ENCODE measurements at regions not wholly inside any gene's neighbourhood (a gene's known extent, or its start where the extent isn't known, plus 50 kb on each side); places are given as distances from the start of the nearest gene placed in this dataset.
"Not testable (repeated sequence)": the region's sequence is repeated elsewhere in the genome, so short reads cannot be mapped to it uniquely, and the experiment has no call there.

GRCh38 chr1:201639826-201640225, 100.9 kb downstream of the NAV1 start:
- FAIRE-seq = no peak

- no peak for FAIRE-seq
These were observed 101.7 kb downstream of the NAV1 start for GRCh38 chr1:201640624-201641023.

DNA sequence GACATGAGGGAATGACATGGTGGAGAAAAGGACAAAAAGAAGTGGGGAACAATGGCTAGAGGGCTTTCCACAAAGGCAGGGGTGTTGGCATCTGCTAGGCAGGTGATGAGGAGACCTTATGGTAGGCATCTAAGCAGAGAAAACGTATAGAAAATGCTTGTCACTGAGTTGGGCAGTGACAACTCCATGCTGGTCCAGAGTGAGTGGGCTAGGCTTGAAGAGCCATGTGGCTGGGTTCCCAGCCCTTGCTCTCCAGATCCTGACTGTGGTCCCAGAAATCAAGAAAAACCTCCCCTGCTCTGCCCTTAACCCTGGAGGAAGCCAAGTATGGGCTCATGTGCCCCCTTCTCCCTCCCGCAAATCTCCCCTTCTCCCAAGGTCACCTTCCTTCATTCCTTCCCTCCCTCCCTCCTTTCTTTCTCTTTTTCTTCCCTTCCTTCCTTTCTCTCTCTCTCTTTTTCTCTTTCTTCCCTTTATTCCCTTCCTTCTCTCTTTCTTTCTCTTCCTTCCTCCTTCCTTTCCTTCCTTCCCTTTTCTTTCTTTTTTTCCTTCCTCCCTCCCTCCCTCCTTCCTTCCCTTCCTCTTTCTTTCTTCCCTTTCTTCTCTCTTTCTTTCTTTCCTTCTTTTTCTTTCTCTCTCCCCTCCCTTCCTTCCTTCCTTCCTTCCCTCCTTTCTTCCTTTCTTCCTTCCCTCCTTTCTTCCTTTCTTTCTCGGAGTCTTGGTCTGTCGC, 102.8 kb downstream of the NAV1 start:
- FAIRE-seq = no peak

DNA sequence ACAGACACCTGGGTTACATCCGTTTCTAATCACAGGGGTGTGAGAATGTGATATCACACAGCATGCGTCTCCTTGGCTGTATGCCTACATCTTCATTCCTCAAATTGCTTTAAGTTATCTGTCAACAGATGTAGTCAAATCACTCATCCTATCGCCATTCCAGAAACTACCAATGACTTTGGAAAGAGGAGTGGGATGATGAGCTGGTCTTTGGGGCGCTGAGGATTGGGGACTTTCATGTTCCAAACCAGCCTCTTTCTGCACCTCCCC, 104.8 kb downstream of the NAV1 start:
- FAIRE-seq = no peak

- no peak for FAIRE-seq
These were observed 105.3 kb downstream of the NAV1 start for GRCh38 chr1:201644197-201644596.

DNA sequence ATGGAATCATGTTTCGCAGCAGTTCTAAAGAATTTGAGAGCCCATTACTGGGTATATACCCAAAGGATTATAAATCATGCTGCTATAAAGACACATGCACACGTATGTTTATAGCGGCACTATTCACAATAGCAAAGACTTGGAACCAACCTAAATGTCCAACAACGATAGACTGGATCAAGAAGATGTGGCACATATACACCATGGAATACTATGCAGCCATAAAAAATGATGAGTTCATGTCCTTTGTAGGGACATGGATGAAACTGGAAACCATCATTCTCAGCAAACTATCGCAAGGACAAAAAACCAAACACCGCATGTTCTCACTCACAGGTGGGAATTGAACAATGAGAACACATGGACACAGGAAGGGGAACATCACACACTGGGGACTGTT, 106.1 kb downstream of the NAV1 start:
- FAIRE-seq = not testable (repeated sequence)

- no peak for FAIRE-seq
These were observed 107.0 kb downstream of the NAV1 start for GRCh38 chr1:201645956-201646355.

DNA sequence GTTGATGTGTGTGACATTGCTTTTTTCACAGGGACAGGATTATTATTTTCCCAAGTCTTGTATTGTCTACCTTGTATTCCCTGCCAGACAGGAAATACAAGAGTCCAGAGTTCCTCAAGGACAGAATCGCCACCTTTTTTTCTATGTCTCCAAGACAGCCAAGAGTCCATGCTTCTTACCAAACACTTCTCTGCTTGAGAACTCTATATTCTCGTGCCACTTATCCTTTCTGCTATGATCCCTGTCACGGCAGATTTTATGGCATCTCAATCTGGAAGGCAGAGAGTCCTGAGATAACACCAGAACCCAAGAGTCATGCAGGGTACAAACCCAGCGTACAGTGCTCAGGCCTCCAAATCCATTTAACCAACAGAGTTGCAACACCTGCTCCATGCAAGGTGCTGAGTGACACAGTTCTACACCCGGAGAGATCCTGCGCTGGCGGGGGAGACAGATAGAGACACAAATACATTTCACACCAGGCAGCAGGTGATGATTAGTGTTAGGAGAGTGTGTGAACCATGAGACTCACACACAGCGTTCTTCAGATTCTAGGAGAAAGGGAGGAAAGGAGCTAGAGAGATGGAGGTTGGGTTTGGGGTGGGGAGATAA, 107.6 kb downstream of the NAV1 start:
- FAIRE-seq = no peak

GRCh38 chr1:201647094-201647493, 108.2 kb downstream of the NAV1 start:
- no peak for FAIRE-seq

DNA sequence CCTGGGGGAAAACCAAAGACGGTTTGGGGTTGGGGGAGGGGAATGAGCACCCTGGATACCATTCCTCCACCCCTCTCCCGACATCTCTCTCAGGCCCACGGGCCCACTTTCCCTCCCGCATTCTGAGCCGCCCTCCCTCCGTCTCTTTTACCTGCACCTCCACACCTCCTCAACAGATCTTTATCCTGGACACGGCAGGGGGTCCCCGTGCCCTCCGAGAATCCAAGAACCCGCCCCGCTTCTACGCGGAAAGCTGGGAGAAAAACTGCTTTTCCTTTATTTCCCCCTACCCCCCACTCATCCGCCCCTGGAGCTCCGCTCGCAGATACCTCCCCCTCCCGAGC, 108.8 kb downstream of the NAV1 start:
- FAIRE-seq = no peak

DNA sequence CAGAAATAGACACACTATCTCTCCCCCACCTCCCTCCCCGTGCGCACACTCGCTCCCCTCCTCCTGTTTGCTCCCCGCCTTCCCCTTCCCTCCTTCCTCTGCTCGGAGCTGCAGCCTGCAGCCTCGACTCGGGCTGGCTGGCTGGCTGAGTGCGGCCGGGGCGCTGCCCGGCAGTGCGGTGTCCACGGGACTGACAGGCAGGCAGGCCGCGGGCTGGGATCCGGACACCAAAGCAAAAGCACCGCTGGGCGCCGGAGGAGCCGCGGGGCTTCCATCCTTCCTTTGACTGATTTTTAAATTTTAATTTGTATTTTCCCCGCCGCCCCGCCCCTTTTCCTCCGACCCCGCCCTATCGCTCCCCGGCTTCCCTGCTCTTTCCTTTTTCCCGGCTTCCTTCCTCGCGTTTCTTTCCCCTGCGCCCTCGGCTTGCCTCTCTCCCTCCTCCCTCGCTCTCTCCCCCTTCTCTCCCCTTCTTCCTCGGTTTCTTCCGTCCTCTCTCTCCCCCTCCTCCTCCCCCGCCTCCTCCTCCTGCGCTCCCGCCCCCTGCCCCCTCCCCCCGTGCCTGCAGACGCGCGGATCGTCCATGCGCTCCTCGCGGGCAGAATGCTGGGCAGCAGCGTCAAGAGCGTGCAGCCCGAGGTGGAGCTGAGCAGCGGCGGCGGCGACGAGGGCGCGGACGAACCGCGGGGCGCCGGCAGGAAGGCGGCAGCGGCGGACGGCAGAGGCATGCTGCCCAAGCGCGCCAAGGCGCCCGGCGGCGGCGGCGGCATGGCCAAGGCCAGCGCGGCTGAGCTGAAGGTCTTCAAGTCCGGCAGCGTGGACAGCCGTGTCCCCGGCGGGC, 109.4 kb downstream of the NAV1 start:
- FAIRE-seq = no peak

DNA sequence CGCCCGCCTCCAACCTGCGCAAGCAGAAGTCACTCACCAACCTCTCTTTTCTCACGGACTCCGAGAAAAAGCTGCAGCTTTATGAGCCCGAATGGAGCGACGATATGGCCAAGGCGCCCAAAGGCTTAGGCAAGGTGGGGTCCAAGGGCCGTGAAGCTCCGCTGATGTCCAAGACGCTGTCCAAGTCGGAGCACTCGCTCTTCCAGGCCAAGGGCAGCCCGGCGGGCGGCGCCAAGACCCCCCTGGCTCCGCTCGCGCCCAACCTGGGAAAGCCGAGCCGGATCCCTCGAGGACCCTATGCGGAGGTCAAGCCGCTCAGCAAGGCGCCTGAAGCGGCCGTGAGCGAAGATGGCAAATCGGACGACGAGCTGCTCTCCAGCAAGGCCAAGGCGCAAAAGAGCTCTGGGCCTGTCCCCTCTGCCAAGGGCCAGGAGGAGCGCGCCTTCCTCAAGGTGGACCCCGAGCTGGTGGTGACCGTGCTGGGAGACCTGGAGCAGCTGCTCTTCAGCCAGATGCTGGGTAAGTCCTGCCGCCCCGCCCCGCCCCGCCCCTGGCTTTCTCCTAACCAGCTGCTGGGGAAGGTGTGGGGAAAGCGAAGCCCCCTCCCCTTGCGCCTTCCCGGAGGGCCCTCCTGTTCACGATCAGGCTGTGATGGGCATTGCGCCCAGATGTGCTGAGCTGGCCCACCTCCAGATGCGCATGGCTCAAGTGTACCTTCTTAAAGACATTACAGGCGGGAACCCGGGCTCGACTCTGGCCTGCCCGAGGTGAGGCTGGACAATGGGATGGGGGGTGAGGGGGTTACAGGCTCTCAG, 110.2 kb downstream of the NAV1 start:
- no peak for FAIRE-seq

DNA sequence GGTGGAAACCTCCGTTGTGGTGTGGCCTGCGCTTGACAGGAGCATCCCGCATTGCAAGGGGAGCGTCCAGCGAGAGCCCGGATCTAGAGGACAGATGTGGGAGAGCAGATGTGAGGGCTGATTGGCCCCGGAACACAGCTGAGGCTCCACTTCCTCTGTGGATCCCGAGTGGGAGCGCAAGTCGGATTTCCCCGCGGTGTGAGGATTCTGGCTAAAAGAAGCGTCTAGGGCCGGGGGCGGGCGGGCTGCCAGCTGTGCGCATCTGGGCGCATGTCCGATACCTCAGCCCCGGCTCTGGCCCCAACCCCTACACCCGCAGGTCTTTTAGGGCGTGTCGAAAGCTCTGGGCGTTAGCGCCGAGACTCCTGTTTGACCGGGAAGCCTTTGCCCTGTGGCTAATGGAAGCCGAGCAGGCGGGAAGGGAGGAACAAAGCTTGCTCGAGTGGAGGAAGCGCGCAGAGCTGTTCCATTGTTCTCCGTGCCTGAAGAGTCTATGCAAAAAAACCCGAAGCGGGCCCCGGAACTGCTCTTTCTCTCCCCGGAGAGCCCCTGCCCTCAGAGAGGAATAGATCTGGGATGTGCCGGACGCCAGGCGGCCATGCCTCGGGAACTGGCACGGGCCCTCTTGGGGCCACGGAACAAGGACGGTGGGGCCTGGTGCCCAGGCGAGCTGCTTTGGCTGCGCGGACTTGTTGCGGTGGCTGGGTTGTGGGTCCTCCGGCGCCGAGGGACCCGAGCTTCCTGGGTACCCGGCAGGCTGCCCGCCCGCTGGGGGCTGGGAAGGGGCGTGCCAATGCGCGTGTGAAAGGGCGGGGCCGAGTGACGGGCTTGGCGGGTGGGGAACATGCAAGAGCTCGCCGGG, 111.1 kb downstream of the NAV1 start:
- FAIRE-seq = no peak

- no peak for FAIRE-seq
These were observed 111.7 kb downstream of the NAV1 start for GRCh38 chr1:201650623-201650933.

DNA sequence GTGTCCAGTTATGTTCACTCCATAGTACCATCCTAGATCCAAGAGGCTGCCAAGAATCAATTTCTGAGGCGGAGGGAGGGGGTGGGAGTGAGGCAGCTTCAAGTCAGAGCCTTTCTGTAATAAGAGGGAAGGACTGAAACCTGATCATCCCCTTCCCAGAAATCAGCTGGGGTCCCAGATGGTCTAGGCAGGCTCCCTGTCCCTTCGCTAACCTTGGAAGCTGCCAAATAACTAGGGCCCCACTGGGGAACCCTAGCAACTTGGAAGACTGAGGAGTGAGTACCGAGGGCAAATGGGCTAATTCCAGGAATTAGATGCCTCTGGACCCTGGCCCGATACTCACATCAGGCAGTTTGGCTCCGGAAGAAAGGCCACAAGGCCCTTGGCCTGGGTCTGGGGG, 113.3 kb downstream of the NAV1 start:
- FAIRE-seq = no peak

- FAIRE-seq = no peak
These were observed 114.3 kb downstream of the NAV1 start for GRCh38 chr1:201653233-201653632.

DNA sequence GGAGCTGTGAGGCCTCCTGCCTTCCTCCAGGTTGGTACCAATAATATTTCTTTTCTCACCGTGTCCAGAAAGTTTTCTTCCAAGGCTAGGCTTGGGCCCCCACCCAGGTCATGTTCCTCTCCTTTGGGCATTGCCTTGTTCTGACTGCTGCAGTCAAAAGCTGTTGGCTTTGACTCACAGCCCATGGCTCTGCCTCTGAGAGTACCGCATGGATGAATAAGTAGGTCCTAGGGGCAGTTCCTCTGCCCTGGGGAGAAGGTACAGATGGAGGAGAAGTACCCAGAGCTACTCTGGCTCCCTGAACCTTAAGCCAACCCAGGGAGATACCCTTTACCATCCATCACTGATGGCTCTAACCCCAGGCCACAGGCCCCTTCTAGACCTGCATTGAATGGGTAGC, 115.0 kb downstream of the NAV1 start:
- FAIRE-seq = no peak

DNA sequence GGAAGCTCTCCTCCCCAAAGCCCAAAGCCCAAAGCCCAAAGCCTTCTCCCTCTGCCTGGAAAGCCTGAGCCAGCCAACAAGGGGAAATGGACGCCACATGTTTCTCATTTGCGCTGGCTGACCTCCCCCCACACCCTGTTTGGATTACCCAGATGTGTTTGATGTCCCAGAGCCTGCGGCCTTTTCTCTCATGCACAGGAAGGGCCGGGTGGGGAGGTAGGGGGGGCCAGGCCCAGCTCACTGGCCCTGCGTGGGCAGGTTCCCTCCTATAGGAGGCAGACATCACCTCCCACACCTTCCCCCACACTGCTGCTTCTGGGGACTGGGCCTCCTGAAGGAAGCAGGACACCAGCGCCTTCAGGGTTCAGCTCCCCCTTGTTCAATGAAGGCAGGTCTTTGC, 116.3 kb downstream of the NAV1 start:
- FAIRE-seq = no peak

DNA sequence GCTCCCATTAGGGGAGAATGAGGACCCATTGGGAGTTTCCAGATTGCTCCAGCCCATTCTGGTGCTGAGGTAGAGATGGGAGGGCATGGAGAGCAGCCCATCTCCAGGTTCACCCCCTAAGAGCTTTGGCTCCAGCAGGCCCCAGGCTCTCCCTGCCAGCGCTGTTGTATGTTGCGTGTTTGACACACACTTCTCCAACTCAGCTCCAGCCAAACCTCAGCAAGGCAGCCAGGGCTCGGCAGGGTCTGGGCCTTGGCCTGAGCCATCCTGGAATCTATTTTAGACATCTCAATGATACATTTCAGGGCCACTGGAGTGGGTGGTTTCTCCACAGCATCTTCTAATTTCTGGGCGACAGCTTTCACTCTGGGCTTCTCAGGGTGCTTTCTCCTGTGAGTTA, 117.0 kb downstream of the NAV1 start:
- no peak for FAIRE-seq

DNA sequence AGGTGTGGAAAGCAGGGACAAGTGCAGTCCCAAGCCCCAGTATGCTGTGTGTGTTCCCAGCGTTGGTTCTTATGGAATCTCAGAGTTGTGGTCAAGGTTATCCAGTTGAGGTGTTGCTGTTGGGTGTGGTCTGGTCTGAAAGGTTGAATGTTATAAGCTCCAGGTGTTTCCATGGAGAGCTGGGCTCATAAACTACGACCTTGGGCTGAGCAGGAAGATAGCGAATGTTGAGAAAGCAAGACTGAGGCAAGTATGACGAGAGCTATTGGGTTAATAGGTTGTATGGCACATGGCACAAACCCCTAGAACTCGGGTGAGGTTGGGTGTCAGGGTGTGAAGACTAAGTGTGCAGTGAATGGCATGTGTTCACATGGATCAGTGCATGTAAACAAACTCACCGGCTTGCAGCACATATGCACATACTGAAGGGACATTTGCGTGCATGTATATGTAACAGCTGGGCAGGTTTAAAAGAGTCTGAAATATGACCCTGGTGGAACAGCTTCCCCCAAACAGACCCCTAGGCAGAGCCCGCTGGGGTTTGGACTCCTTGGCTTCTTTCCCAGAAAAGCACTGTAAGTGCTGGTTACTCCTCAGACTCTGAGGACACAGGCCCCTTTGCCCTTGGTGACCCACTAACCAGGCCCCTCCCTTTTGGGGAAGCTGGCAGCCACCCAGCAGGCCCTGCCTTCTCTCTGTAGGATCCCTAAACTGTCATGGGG, 117.5 kb downstream of the NAV1 start:
- no peak for FAIRE-seq

GRCh38 chr1:201659572-201659971, 120.6 kb downstream of the NAV1 start:
- FAIRE-seq = no peak

All from islet of Langerhans (tissue), 1 donor.